Activated naive CD8-positive, alpha-beta T cell treated with anti-CD3 and anti-CD28 coated beads for 36 hours (primary cell): ENCODE measurements at regions not wholly inside any gene's neighbourhood (a gene's known extent, or its start where the extent isn't known, plus 50 kb on each side); places are given as distances from the start of the nearest gene placed in this dataset.
"Not testable (repeated sequence)": the region's sequence is repeated elsewhere in the genome, so short reads cannot be mapped to it uniquely, and the experiment has no call there.

ENCODE experiments used
- DNase-seq: peaks from one replicate; pipeline ENCODE4 v3.0.0; 2021
- H3K27ac Mint-ChIP-seq: one replicate; pipeline ENCODE4 v1.8.0; 2022; ENCODE audit warnings: mild to moderate bottlenecking, moderate library complexity, mixed read lengths
- H3K27me3 Mint-ChIP-seq: one replicate; pipeline ENCODE4 v1.8.0; 2022; ENCODE audit warnings: mild to moderate bottlenecking, mixed read lengths
- H3K36me3 Mint-ChIP-seq: one replicate; pipeline ENCODE4 v1.8.0; 2021; ENCODE audit warnings: mild to moderate bottlenecking, mixed read lengths
- H3K4me1 Mint-ChIP-seq: one replicate; pipeline ENCODE4 v1.8.0; 2021; ENCODE audit warnings: mixed read lengths
- H3K4me3 Mint-ChIP-seq: one replicate; pipeline ENCODE4 v1.8.0; 2022; ENCODE audit warnings: mild to moderate bottlenecking, moderate library complexity, mixed read lengths
- H3K9me3 Mint-ChIP-seq: one replicate; pipeline ENCODE4 v1.8.0; 2022; ENCODE audit warnings: mixed read lengths

GRCh38 chr6:71082033-71082650 lies 125.3 kb upstream of the B3GAT2 start:
- no peaks in the 10 kb centered on the region for H3K4me1 Mint-ChIP-seq
- peaks cover 14% of the 10 kb centered on the region for H3K9me3 Mint-ChIP-seq

GRCh38 chr6:71083308-71083820 lies 126.5 kb upstream of the B3GAT2 start:
- H3K9me3 Mint-ChIP-seq = peaks cover 6% of the 10 kb centered on the region
- no peak for DNase-seq
- H3K27me3 Mint-ChIP-seq = peaks cover 16% of the 10 kb centered on the region
- H3K4me3 Mint-ChIP-seq = no peak overlapping the region
- H3K4me1 Mint-ChIP-seq = no peaks in the 10 kb centered on the region
- no peaks in the 10 kb centered on the region for H3K36me3 Mint-ChIP-seq
- no peak overlapping the region for H3K27ac Mint-ChIP-seq

More at GRCh38 chr6:71082033-71082650, 125.3 kb upstream of the B3GAT2 start:
- no peak overlapping the region for H3K27ac Mint-ChIP-seq
- no peaks in the 10 kb centered on the region for H3K36me3 Mint-ChIP-seq
- peaks cover 12% of the 10 kb centered on the region for H3K27me3 Mint-ChIP-seq
- no peak overlapping the region for H3K4me3 Mint-ChIP-seq
- no peak for DNase-seq

- no peaks in the 10 kb centered on the region for H3K36me3 Mint-ChIP-seq
- no peak overlapping the region for H3K27ac Mint-ChIP-seq
These were observed 131.3 kb upstream of the B3GAT2 start for GRCh38 chr6:71088166-71088565.

GRCh38 chr6:71090217-71090616 lies 133.4 kb upstream of the B3GAT2 start:
- no peak overlapping the region for H3K4me3 Mint-ChIP-seq
- peaks cover 7% of the 10 kb centered on the region for H3K27me3 Mint-ChIP-seq
- no peak for DNase-seq
- no peaks in the 10 kb centered on the region for H3K4me1 Mint-ChIP-seq
- H3K36me3 Mint-ChIP-seq = no peaks in the 10 kb centered on the region
- peaks cover 3% of the 10 kb centered on the region for H3K9me3 Mint-ChIP-seq
- H3K27ac Mint-ChIP-seq = no peak overlapping the region

More at GRCh38 chr6:71088166-71088565, 131.3 kb upstream of the B3GAT2 start:
- Mint-ChIP-seq H3K9me3 (no peaks in the 10 kb centered on the region), H3K4me1 (no peaks in the 10 kb centered on the region), H3K4me3 (no peak overlapping the region), H3K27me3 (peaks cover 7% of the 10 kb centered on the region)
- DNase-seq = no peak

- Mint-ChIP-seq H3K9me3 (peaks cover 3% of the 10 kb centered on the region), H3K4me1 (no peaks in the 10 kb centered on the region), H3K27ac (no peak overlapping the region), H3K27me3 (peaks cover 7% of the 10 kb centered on the region), H3K4me3 (no peak overlapping the region), H3K36me3 (no peaks in the 10 kb centered on the region)
- no peak for DNase-seq
These were observed 134.3 kb upstream of the B3GAT2 start for GRCh38 chr6:71091167-71091566.

- peaks cover 5% of the 10 kb centered on the region for H3K9me3 Mint-ChIP-seq
- no peak overlapping the region for H3K4me3 Mint-ChIP-seq
- H3K4me1 Mint-ChIP-seq = no peaks in the 10 kb centered on the region
- H3K27me3 Mint-ChIP-seq = peaks cover 7% of the 10 kb centered on the region
- H3K36me3 Mint-ChIP-seq = no peaks in the 10 kb centered on the region
- H3K27ac Mint-ChIP-seq = no peak overlapping the region
- no peak for DNase-seq
These were observed 135.1 kb upstream of the B3GAT2 start for GRCh38 chr6:71091956-71092355.

- H3K4me3 Mint-ChIP-seq, H3K4me1 Mint-ChIP-seq, DNase-seq, H3K27ac Mint-ChIP-seq, H3K27me3 Mint-ChIP-seq, H3K36me3 Mint-ChIP-seq: not testable (repeated sequence)
- H3K9me3 Mint-ChIP-seq = peaks cover 23% of the 10 kb centered on the region
These were observed 140.4 kb upstream of the B3GAT2 start for GRCh38 chr6:71097264-71097663.

- Mint-ChIP-seq H3K4me1 (no peaks in the 10 kb centered on the region), H3K36me3 (no peaks in the 10 kb centered on the region), H3K27me3 (no peaks in the 10 kb centered on the region), H3K27ac (no peak overlapping the region), H3K4me3 (no peak overlapping the region), H3K9me3 (peaks cover 20% of the 10 kb centered on the region)
- DNase-seq = no peak
These were observed 142.8 kb upstream of the B3GAT2 start for GRCh38 chr6:71099649-71100048.

- H3K27ac Mint-ChIP-seq = no peak overlapping the region
- H3K4me3 Mint-ChIP-seq = no peak overlapping the region
- DNase-seq = no peak
- peaks cover 9% of the 10 kb centered on the region for H3K27me3 Mint-ChIP-seq
- no peaks in the 10 kb centered on the region for H3K4me1 Mint-ChIP-seq
- H3K9me3 Mint-ChIP-seq = peaks cover 14% of the 10 kb centered on the region
- no peaks in the 10 kb centered on the region for H3K36me3 Mint-ChIP-seq
These were observed 146.3 kb upstream of the B3GAT2 start for GRCh38 chr6:71103130-71103529.

- Mint-ChIP-seq H3K4me1 (no peaks in the 10 kb centered on the region), H3K27me3 (peaks cover 11% of the 10 kb centered on the region), H3K27ac (no peak overlapping the region), H3K9me3 (peaks cover 14% of the 10 kb centered on the region), H3K4me3 (no peak overlapping the region), H3K36me3 (no peaks in the 10 kb centered on the region)
- no peak for DNase-seq
These were observed 146.8 kb upstream of the B3GAT2 start for GRCh38 chr6:71103641-71104040.

- H3K27ac Mint-ChIP-seq = no peak overlapping the region
- no peak for DNase-seq
- H3K27me3 Mint-ChIP-seq = peaks cover 15% of the 10 kb centered on the region
- no peaks in the 10 kb centered on the region for H3K4me1 Mint-ChIP-seq
- H3K36me3 Mint-ChIP-seq = no peaks in the 10 kb centered on the region
- H3K9me3 Mint-ChIP-seq = no peaks in the 10 kb centered on the region
- no peak overlapping the region for H3K4me3 Mint-ChIP-seq
These were observed 149.4 kb upstream of the B3GAT2 start for GRCh38 chr6:71106276-71106675.

- Mint-ChIP-seq H3K36me3 (no peaks in the 10 kb centered on the region), H3K9me3 (no peaks in the 10 kb centered on the region), H3K27ac (no peak overlapping the region), H3K27me3 (peaks cover 15% of the 10 kb centered on the region), H3K4me1 (no peaks in the 10 kb centered on the region), H3K4me3 (no peak overlapping the region)
- DNase-seq = no peak
These were observed 151.1 kb upstream of the B3GAT2 start for GRCh38 chr6:71107911-71108420.

- H3K36me3 Mint-ChIP-seq = no peaks in the 10 kb centered on the region
- H3K4me3 Mint-ChIP-seq = no peak overlapping the region
- no peak overlapping the region for H3K27ac Mint-ChIP-seq
- no peaks in the 10 kb centered on the region for H3K4me1 Mint-ChIP-seq
- peaks cover 2% of the 10 kb centered on the region for H3K9me3 Mint-ChIP-seq
- H3K27me3 Mint-ChIP-seq = peaks cover 8% of the 10 kb centered on the region
- DNase-seq = no peak
These were observed 157.7 kb upstream of the B3GAT2 start for GRCh38 chr6:71114544-71114943.

- Mint-ChIP-seq H3K36me3 (no peaks in the 10 kb centered on the region), H3K9me3 (peaks cover 5% of the 10 kb centered on the region), H3K4me1 (no peaks in the 10 kb centered on the region), H3K27me3 (peaks cover 8% of the 10 kb centered on the region), H3K27ac (no peak overlapping the region), H3K4me3 (no peak overlapping the region)
- no peak for DNase-seq
These were observed 158.1 kb upstream of the B3GAT2 start for GRCh38 chr6:71114986-71115385.

- no peak overlapping the region for H3K27ac Mint-ChIP-seq
- no peak overlapping the region for H3K4me3 Mint-ChIP-seq
- DNase-seq = no peak
- H3K27me3 Mint-ChIP-seq = no peaks in the 10 kb centered on the region
- H3K36me3 Mint-ChIP-seq = no peaks in the 10 kb centered on the region
- no peaks in the 10 kb centered on the region for H3K4me1 Mint-ChIP-seq
- peaks cover 5% of the 10 kb centered on the region for H3K9me3 Mint-ChIP-seq
These were observed 162.7 kb upstream of the B3GAT2 start for GRCh38 chr6:71119560-71119959.

GRCh38 chr6:71123051-71123450 lies 165.6 kb upstream of the OGFRL1 start:
- peaks cover 4% of the 10 kb centered on the region for H3K27me3 Mint-ChIP-seq

More at GRCh38 chr6:71123051-71123450, 165.6 kb upstream of the OGFRL1 start:
- H3K4me3 Mint-ChIP-seq = no peak overlapping the region
- no peak for DNase-seq
- no peaks in the 10 kb centered on the region for H3K4me1 Mint-ChIP-seq
- H3K36me3 Mint-ChIP-seq = no peaks in the 10 kb centered on the region
- no peak overlapping the region for H3K27ac Mint-ChIP-seq
- H3K9me3 Mint-ChIP-seq = peaks cover 7% of the 10 kb centered on the region
